Ascending aorta (tissue), 2 donors: ENCODE measurements at regions not wholly inside any gene's neighbourhood (a gene's known extent, or its start where the extent isn't known, plus 50 kb on each side); places are given as distances from the start of the nearest gene placed in this dataset.

Experiments
- DNase-seq, 2 donors: peaks; one replicate each; pipeline ENCODE4 v3.0.0-alpha.2; 2019; ENCODE audit warnings: low spot score in 2 of 2
- H3K27ac ChIP-seq, 2 donors: fragments of 200-600 bp; sonication (generic); one replicate each; pipeline ENCODE4 v1.5.1; 2016 to 2017; ENCODE audit warnings: mild to moderate bottlenecking in 1 of 2
- H3K27me3 ChIP-seq: fragments of 200-600 bp; sonication (generic); one replicate; pipeline ENCODE4 v1.5.1; 2017
- H3K36me3 ChIP-seq, 2 donors: fragments of 200-600 bp; sonication (generic); one replicate each; pipeline ENCODE4 v1.5.1; 2016
- H3K4me1 ChIP-seq, 2 donors: fragments of 200-600 bp; sonication (generic); one replicate each; pipeline ENCODE4 v1.5.1; 2016 to 2017; ENCODE audit warnings: mild to moderate bottlenecking in 1 of 2
- H3K4me3 ChIP-seq, 2 donors: fragments of 200-600 bp; sonication (generic); one replicate each; pipeline ENCODE4 v1.5.1; 2016 to 2017; ENCODE audit warnings: mild to moderate bottlenecking in 1 of 2
- H3K9me3 ChIP-seq, 2 donors: fragments of 200-600 bp; sonication (generic); one replicate each; pipeline ENCODE4 v1.5.1; 2016
- intact Hi-C: fragments of 100-400 bp; cut with DNase I; formaldehyde crosslinking; loops from one replicate; pipeline ENCODE4 v1.15.1; 2023
- TF ChIP-seq, protein P1 (sequence below), 3 experiments: fragments of 200-600 bp in 2 of 3; fragments of 450-650 bp in 1 of 3; sonication (generic) in 2 of 3; IDR thresholded peaks; one replicate each; pipeline ENCODE4 v1.5.1; 2016 to 2019; ENCODE audit warnings: antibody characterized with exemption in 3 of 3, mild to moderate bottlenecking in 1 of 3, moderate library complexity in 1 of 3

DNA sequence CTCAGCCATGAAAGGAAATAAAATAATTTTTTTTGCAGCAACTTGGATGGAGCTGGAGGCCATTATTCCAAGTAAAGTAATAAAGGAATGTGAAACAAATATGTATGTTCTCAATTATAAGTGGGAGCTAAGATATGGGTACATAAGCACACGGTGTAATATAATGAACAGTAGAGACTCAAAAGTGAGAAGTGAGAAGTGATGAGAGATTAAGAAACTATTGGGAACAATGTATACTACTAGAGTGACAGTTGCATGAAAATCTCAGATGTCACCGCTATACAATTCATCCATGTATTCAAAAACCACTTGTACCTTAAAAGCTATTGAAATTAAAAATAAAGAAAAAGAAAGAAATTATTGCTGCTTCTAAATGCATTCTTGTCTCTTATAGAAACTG, 182.9 kb upstream of the TACR3 start:
- no peak overlapping the region for H3K4me3 ChIP-seq
- no peaks in the 10 kb centered on the region for H3K36me3 ChIP-seq
- no peak for DNase-seq
- no peaks in the 10 kb centered on the region for H3K27me3 ChIP-seq
- no peaks in the 10 kb centered on the region for H3K4me1 ChIP-seq
- no peak overlapping the region for H3K27ac ChIP-seq
- H3K9me3 ChIP-seq, result no peaks in the 10 kb centered on the region
- intact Hi-C loops, result no loop called here
- TF ChIP-seq, protein P1, sequence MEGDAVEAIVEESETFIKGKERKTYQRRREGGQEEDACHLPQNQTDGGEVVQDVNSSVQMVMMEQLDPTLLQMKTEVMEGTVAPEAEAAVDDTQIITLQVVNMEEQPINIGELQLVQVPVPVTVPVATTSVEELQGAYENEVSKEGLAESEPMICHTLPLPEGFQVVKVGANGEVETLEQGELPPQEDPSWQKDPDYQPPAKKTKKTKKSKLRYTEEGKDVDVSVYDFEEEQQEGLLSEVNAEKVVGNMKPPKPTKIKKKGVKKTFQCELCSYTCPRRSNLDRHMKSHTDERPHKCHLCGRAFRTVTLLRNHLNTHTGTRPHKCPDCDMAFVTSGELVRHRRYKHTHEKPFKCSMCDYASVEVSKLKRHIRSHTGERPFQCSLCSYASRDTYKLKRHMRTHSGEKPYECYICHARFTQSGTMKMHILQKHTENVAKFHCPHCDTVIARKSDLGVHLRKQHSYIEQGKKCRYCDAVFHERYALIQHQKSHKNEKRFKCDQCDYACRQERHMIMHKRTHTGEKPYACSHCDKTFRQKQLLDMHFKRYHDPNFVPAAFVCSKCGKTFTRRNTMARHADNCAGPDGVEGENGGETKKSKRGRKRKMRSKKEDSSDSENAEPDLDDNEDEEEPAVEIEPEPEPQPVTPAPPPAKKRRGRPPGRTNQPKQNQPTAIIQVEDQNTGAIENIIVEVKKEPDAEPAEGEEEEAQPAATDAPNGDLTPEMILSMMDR (IDR thresholded peaks at IDR 0.05), result no peak

DNA sequence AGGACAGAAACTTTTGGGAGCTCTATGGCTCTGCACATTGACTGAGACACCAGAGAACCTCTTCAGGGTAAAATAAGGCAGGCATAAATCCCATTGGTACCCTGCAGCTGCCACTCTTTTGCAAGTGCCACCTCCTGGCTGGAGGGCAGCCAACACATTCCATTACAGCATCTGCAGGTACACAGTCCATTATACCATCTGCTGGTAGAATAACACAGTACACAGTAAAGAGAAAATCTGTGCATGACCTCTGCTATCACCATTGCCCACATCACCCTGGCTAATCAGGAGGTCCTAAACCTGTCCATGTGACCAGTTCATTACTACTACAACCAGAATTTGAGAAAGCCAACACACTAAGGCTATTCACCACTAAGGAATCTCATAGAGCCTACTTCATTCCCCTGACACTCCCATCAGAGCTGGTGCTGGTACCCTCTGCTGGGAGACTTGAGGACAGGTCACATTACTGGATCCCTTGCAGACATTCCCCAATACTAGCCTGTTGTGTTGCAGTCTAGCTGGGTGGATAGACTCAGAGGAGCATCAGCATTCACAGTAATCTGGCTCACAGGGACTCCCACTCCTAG, 176.2 kb upstream of the TACR3 start:
- H3K4me3 ChIP-seq, result no peak overlapping the region
- no peak overlapping the region for H3K27ac ChIP-seq
- no peaks in the 10 kb centered on the region for H3K36me3 ChIP-seq
- H3K4me1 ChIP-seq, result no peaks in the 10 kb centered on the region
- intact Hi-C loops, result no loop called here
- TF ChIP-seq, protein P1 (IDR thresholded peaks at IDR 0.05), result no peak
- no peaks in the 10 kb centered on the region for H3K27me3 ChIP-seq
- H3K9me3 ChIP-seq, result no peaks in the 10 kb centered on the region
- no peak for DNase-seq

DNA sequence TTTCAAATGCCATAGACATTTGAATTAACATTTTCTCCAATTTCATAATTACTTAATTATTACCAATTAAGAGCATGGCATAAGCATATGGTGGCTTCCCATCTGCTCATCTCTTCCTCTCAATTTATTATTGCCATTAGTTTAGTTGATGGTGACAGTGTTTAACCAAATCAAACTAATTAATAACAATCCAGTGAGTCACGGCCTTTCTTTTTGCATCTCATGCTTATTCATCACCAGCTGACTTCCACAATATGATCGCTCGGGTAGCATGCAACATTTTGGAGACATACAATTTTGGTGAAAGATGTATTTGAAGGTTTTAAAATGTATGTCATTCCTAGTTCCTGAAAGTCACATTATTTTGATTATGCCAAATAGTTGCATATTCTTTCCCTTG, 172.8 kb upstream of the TACR3 start:
- TF ChIP-seq, protein P1 (IDR thresholded peaks at IDR 0.05), result no peak
- no peaks in the 10 kb centered on the region for H3K27me3 ChIP-seq
- no peak for DNase-seq
- intact Hi-C loops, result no loop called here
- H3K36me3 ChIP-seq, result no peaks in the 10 kb centered on the region
- H3K4me3 ChIP-seq, result no peak overlapping the region
- H3K9me3 ChIP-seq, result no peaks in the 10 kb centered on the region
- no peaks in the 10 kb centered on the region for H3K4me1 ChIP-seq
- no peak overlapping the region for H3K27ac ChIP-seq

DNA sequence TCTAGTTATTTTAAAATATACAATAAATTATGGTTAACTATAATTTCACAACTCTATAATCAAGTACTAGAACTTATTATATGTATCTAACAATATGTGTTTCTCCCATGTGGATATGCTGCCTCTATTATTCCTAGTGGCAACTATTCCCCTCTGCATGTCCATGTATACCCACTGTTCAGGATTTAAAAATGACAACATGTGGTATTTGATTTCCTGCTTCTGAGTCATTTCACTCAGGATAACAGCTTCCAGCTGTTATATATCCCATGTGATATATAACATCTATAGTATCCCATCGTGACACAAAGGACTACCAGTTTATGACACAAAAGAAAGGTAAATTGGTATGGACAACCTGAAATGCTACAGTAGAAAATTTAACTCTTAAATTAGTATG, 167.4 kb upstream of the TACR3 start:
- DNase-seq, result no peak
- Histone ChIP-seq H3K27ac (no peak overlapping the region), H3K4me3 (no peak overlapping the region), H3K9me3 (no peaks in the 10 kb centered on the region), H3K36me3 (no peaks in the 10 kb centered on the region), H3K4me1 (no peaks in the 10 kb centered on the region), H3K27me3 (no peaks in the 10 kb centered on the region)
- TF ChIP-seq, protein P1 (IDR thresholded peaks at IDR 0.05), result no peak
- intact Hi-C loops, result no loop called here

DNA sequence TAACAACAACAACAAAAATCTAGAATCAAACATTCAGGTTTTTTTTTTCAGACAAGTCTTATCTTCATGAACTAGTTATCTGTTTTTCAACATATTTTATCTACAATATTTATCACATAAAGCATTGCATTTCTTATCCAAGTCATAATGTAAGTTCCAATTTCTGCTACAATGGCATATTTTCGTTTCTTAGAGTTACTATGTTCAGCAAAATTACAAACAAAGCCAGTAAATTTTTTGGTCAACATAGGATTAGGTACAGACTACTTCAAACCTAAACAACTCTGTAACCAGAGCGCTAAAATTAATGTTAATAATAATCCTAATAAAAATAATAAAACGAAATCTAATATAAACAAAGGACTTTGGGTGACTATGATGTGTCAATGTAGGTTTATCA, 165.4 kb upstream of the TACR3 start:
- H3K27me3 ChIP-seq, result no peaks in the 10 kb centered on the region
- no peaks in the 10 kb centered on the region for H3K36me3 ChIP-seq
- no peaks in the 10 kb centered on the region for H3K9me3 ChIP-seq
- no peak overlapping the region for H3K4me3 ChIP-seq
- H3K27ac ChIP-seq, result no peak overlapping the region
- H3K4me1 ChIP-seq, result no peaks in the 10 kb centered on the region
- intact Hi-C loops, result no loop called here
- no peak for DNase-seq
- TF ChIP-seq, protein P1 (IDR thresholded peaks at IDR 0.05), result no peak

DNA sequence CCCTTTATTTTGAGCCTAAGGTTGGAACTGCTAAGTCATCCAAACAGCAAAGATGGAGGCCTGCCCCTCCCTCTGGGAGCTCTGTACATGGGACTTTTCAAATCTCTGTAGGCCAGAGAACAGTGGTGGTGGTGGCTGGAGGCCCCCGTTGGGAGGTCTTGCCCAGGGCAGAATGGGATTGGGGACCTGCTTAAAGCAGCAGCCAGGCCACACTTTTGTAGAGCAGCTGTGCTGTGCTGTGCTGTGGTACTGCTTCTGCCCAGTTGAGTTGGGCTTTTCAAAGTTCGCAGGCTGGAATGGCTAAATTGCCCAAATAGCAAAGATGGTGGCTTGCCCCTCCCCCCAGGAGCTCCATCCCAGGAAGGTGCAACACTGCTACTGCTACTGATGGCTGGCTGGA, 147.5 kb upstream of the TACR3 start:
- no peaks in the 10 kb centered on the region for H3K4me1 ChIP-seq
- no peaks in the 10 kb centered on the region for H3K27me3 ChIP-seq
- TF ChIP-seq, protein P1 (IDR thresholded peaks at IDR 0.05), result no peak
- intact Hi-C loops, result no loop called here
- no peak overlapping the region for H3K4me3 ChIP-seq
- no peak for DNase-seq
- no peaks in the 10 kb centered on the region for H3K36me3 ChIP-seq
- H3K9me3 ChIP-seq, result no peaks in the 10 kb centered on the region
- H3K27ac ChIP-seq, result no peak overlapping the region
